ENCODE measurements at regions not wholly inside any gene's neighbourhood (a gene's known extent, or its start where the extent isn't known, plus 50 kb on each side); places are given as distances from the start of the nearest gene placed in this dataset.

GRCh38 chr11:92827132-92827531, 142.3 kb upstream of the MTNR1B start:
- Histone ChIP-seq H3K9me3 (ENCODE audit: control insufficient read depth, low read depth, low read length) (no peaks in the 10 kb centered on the region), H4K8ac (replicated peaks; ENCODE audit: insufficient read length, low read depth, low read length) (no peak overlapping the region), H2BK5ac (ENCODE audit: insufficient read length, low read length) (no peak overlapping the region), H2AFZ (ENCODE audit: low read length) (no peak overlapping the region), H3K79me1 (ENCODE audit: insufficient read depth, low read depth, low read length, poor library complexity, severe bottlenecking) (no peaks in the 10 kb centered on the region), H3K23ac (ENCODE audit: insufficient read length, low read depth, low read length) (no peak overlapping the region), H3K14ac (ENCODE audit: insufficient read depth, low read length) (no peak overlapping the region), H4K20me1 (ENCODE audit: control insufficient read depth, insufficient read depth, insufficient read length) (no peaks in the 10 kb centered on the region), H2BK12ac (ENCODE audit: insufficient read length, low read depth, low read length) (no peak overlapping the region), H3K23me2 (ENCODE audit: insufficient read length, low read depth, low read length, poor library complexity, severe bottlenecking) (no peaks in the 10 kb centered on the region), H2BK15ac (ENCODE audit: low read depth, low read length) (no peak overlapping the region), H2BK20ac (ENCODE audit: low read depth, low read length, poor library complexity, severe bottlenecking) (no peak overlapping the region), H3K4me1 (ENCODE audit: insufficient read depth, low read length) (peaks cover 6% of the 10 kb centered on the region; the same call in 1 of the 2 replicates), H4K5ac (ENCODE audit: insufficient read length, low read depth, low read length) (no peak overlapping the region), H3K27ac (ENCODE audit: insufficient read length, low read depth, low read length) (no peak overlapping the region), H2AK5ac (ENCODE audit: insufficient read length, low read length) (no peak overlapping the region), H3K4ac (ENCODE audit: low read depth, low read length) (no peak overlapping the region), H3K9ac (ENCODE audit: extremely low read depth, insufficient read length, low read length) (no peak overlapping the region), H3K56ac (ENCODE audit: insufficient read length, low read depth, low read length) (no peak overlapping the region), H3T11ph (ENCODE audit: low read length) (no peak overlapping the region), H3K4me2 (ENCODE audit: insufficient read depth, insufficient read length, low read length) (no peak overlapping the region), H3K27me3 (ENCODE audit: insufficient read depth, low read length) (no peaks in the 10 kb centered on the region), H3K18ac (ENCODE audit: insufficient read length, low read depth, low read length) (no peak overlapping the region), H4K91ac (ENCODE audit: insufficient read length, low read depth, low read length) (no peak overlapping the region), H2BK120ac (ENCODE audit: low read depth, low read length, poor library complexity, severe bottlenecking) (no peak overlapping the region), H3K79me2 (ENCODE audit: insufficient read depth, low read length) (no peaks in the 10 kb centered on the region)
- Mint-ChIP-seq H3K27ac (no peak overlapping the region), H3K27me3 (ENCODE audit: low read depth) (no peaks in the 10 kb centered on the region), H3K9me3 (no peaks in the 10 kb centered on the region), H3K4me3 (no peak overlapping the region), H3K4me1 (peaks cover 21 to 23% of the 10 kb centered on the region in 2 experiments), H3K36me3 (ENCODE audit: insufficient read depth in 1 of 3, low read depth in 3 of 3) (peaks cover 0 to 7% (median 6%) of the 10 kb centered on the region in 3 experiments; a peak in 4 of 7 replicates)
- TF ChIP-seq CTCF (conservative IDR thresholded peaks at IDR 0.05), result no peak
- no CpG with 5 or more reads among the region's 2 CpGs for WGBS (ENCODE audit: extremely low coverage, insufficient read length, low lambda C conversion rate)
- DNase-seq, result no peak
